ENCODE measurements at regions not wholly inside any gene's neighbourhood (a gene's known extent, or its start where the extent isn't known, plus 50 kb on each side); places are given as distances from the start of the nearest gene placed in this dataset.

DNA sequence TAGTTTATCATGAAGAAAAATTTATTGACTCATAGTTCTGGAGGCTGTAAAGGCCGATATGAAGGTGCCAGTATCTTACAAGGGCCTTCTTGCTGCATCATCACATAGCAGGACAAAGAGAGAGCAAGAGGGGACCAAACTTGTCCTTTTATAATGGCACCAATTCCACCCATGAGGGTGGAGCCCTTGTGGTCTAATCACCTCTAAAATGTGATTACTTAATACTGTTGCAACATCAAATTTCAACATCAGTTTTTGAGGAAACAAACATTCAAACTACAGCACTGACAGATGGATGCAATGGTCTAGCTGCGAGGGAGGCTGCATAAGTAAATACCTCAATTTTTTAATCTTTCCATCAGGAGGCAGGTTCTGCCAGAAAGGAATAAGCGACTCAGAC lies 76.7 kb upstream of the LAMA2 start:
- no peaks in the 10 kb centered on the region for H4K20me1 ChIP-seq (ENCODE audit: insufficient read depth, low read length)
- no TSS peak for BruUV-seq (replicated peaks)
- H3K79me2 ChIP-seq (ENCODE audit: insufficient read depth, low read depth, low read length) = no peaks in the 10 kb centered on the region
- H3K9me2 ChIP-seq (ENCODE audit: insufficient read depth, low read length) = no peaks in the 10 kb centered on the region
- H3K36me3 ChIP-seq (ENCODE audit: insufficient read depth, low read length) = no peaks in the 10 kb centered on the region
- H3K4me1 ChIP-seq (ENCODE audit: insufficient read depth, low read length, poor library complexity, severe bottlenecking) = no peaks in the 10 kb centered on the region
- intact Hi-C loops (cut with micrococcal nuclease; ENCODE audit: unreplicated experiment) = loop anchor here (5.0 kb wide), 1 partner anchor 446 kb away; no protein-coding TSS in a partner anchor
- H3K4me2 ChIP-seq (ENCODE audit: low read length) = no peak overlapping the region
- no peak overlapping the region for H3K4me3 ChIP-seq (ENCODE audit: low read depth, low read length, poor library complexity, severe bottlenecking)
- no peak overlapping the region for H3K27ac ChIP-seq (ENCODE audit: low read depth, low read length, poor library complexity, severe bottlenecking)
- TF ChIP-seq EZH2phosphoT487 (IDR thresholded peaks at IDR 0.05; ENCODE audit: borderline replicate concordance, low read depth, low read length) = no peak
- TF ChIP-seq, protein P1, sequence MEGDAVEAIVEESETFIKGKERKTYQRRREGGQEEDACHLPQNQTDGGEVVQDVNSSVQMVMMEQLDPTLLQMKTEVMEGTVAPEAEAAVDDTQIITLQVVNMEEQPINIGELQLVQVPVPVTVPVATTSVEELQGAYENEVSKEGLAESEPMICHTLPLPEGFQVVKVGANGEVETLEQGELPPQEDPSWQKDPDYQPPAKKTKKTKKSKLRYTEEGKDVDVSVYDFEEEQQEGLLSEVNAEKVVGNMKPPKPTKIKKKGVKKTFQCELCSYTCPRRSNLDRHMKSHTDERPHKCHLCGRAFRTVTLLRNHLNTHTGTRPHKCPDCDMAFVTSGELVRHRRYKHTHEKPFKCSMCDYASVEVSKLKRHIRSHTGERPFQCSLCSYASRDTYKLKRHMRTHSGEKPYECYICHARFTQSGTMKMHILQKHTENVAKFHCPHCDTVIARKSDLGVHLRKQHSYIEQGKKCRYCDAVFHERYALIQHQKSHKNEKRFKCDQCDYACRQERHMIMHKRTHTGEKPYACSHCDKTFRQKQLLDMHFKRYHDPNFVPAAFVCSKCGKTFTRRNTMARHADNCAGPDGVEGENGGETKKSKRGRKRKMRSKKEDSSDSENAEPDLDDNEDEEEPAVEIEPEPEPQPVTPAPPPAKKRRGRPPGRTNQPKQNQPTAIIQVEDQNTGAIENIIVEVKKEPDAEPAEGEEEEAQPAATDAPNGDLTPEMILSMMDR (conservative IDR thresholded peaks at IDR 0.05; ENCODE audit: low read length) = no peak
- H3K9me3 ChIP-seq (ENCODE audit: low read length) = no peaks in the 10 kb centered on the region
- CTCF ChIA-PET (ENCODE audit: unreplicated experiment) = no interaction called here
- DNase-seq (ENCODE audit: low spot score) = no peak
- POLR2A ChIA-PET = no interaction called here
- no peak overlapping the region for H2AFZ ChIP-seq (ENCODE audit: low read length)

DNA sequence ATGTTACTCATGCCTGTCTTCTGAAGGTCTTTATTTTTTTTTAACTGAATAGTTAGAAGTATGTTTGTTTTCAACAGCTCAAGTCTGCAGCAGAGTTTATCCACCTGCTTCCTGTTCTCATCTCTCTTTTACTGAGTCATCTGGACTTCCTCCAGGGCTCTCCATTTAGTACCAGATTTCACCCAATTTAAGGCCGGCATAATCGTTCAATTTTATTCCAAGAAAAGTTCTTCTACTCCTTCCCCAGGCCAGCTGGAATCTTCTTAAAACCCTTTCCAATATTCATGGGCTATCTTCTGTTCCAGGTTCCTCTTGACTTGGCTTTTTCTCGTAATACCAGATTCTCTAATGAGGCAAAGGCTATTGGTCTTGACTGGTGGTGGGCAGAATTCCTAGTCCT lies 79.0 kb upstream of the LAMA2 start:
- DNase-seq (ENCODE audit: low spot score) = no peak
- no peak overlapping the region for H2AFZ ChIP-seq (ENCODE audit: low read length)
- intact Hi-C loops (cut with micrococcal nuclease; ENCODE audit: unreplicated experiment) = no loop called here
- POLR2A ChIA-PET = interaction anchor here (0.6 kb wide), 1 partner anchor 10 kb away, joined by 4 read pairs; no protein-coding TSS in a partner anchor
- no peak overlapping the region for H3K4me2 ChIP-seq (ENCODE audit: low read length)
- no peaks in the 10 kb centered on the region for H3K79me2 ChIP-seq (ENCODE audit: insufficient read depth, low read depth, low read length)
- H3K9me2 ChIP-seq (ENCODE audit: insufficient read depth, low read length) = no peaks in the 10 kb centered on the region
- H3K4me1 ChIP-seq (ENCODE audit: insufficient read depth, low read length, poor library complexity, severe bottlenecking) = no peaks in the 10 kb centered on the region
- BruUV-seq (replicated peaks) = no TSS peak
- H3K36me3 ChIP-seq (ENCODE audit: insufficient read depth, low read length) = no peaks in the 10 kb centered on the region
- CTCF ChIA-PET (ENCODE audit: unreplicated experiment) = no interaction called here
- no peak overlapping the region for H3K4me3 ChIP-seq (ENCODE audit: low read depth, low read length, poor library complexity, severe bottlenecking)
- TF ChIP-seq, protein P1 (conservative IDR thresholded peaks at IDR 0.05; ENCODE audit: low read length) = no peak
- no peak for TF ChIP-seq EZH2phosphoT487 (IDR thresholded peaks at IDR 0.05; ENCODE audit: borderline replicate concordance, low read depth, low read length)
- H4K20me1 ChIP-seq (ENCODE audit: insufficient read depth, low read length) = no peaks in the 10 kb centered on the region
- H3K27ac ChIP-seq (ENCODE audit: low read depth, low read length, poor library complexity, severe bottlenecking) = no peak overlapping the region
- no peaks in the 10 kb centered on the region for H3K9me3 ChIP-seq (ENCODE audit: low read length)

DNA sequence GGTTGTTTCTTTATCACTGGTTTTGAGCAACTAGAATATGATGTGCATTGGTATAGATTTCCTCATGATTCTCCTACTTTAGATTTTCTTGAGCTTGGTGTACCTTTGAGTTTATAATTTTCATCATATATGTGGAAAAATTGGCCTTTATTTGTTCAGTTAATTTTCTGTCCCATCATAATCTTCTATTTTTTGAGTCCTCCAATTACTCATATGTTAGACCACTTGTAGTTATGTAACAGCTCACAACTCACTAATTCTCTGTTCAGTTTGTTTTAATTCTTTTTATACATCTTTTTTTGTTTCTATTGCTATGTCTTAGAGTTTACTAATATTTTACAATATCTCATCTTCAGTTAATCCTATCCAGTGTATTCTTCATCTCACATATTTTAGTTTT lies 81.3 kb upstream of the LAMA2 start:
- Histone ChIP-seq H3K4me2 (ENCODE audit: low read length) (no peak overlapping the region), H2AFZ (ENCODE audit: low read length) (no peak overlapping the region), H3K36me3 (ENCODE audit: insufficient read depth, low read length) (no peaks in the 10 kb centered on the region), H3K9me2 (ENCODE audit: insufficient read depth, low read length) (no peaks in the 10 kb centered on the region), H4K20me1 (ENCODE audit: insufficient read depth, low read length) (no peaks in the 10 kb centered on the region), H3K4me3 (ENCODE audit: low read depth, low read length, poor library complexity, severe bottlenecking) (no peak overlapping the region), H3K79me2 (ENCODE audit: insufficient read depth, low read depth, low read length) (no peaks in the 10 kb centered on the region), H3K4me1 (ENCODE audit: insufficient read depth, low read length, poor library complexity, severe bottlenecking) (no peaks in the 10 kb centered on the region), H3K27ac (ENCODE audit: low read depth, low read length, poor library complexity, severe bottlenecking) (no peak overlapping the region), H3K9me3 (ENCODE audit: low read length) (no peaks in the 10 kb centered on the region)
- intact Hi-C loops (cut with micrococcal nuclease; ENCODE audit: unreplicated experiment) = no loop called here
- ChIA-PET POLR2A (no interaction called here), CTCF (ENCODE audit: unreplicated experiment) (no interaction called here)
- BruUV-seq (replicated peaks) = no TSS peak
- DNase-seq (ENCODE audit: low spot score) = no peak
- TF ChIP-seq EZH2phosphoT487 (IDR thresholded peaks at IDR 0.05; ENCODE audit: borderline replicate concordance, low read depth, low read length) = no peak
- TF ChIP-seq, protein P1 (conservative IDR thresholded peaks at IDR 0.05; ENCODE audit: low read length) = no peak
